HG03378 (cell line): ENCODE measurements at regions not wholly inside any gene's neighbourhood (a gene's known extent, or its start where the extent isn't known, plus 50 kb on each side); places are given as distances from the start of the nearest gene placed in this dataset.
"Not testable (repeated sequence)": the region's sequence is repeated elsewhere in the genome, so short reads cannot be mapped to it uniquely, and the experiment has no call there.

Experiments
- ATAC-seq: cut with Tn5 transposase; IDR thresholded peaks from one replicate; pipeline ENCODE4 v1.9.1; 2021; ENCODE audit warnings: mild to moderate bottlenecking, moderate library complexity; ENCODE audit not compliant: unreplicated experiment

GRCh38 chr14:48738186-48738925 lies 847.8 kb downstream of the RPS29 start:
- ATAC-seq: no peak

GRCh38 chr14:48735607-48736006 lies 850.6 kb downstream of the RPS29 start:
- no peak for ATAC-seq

GRCh38 chr14:48731260-48731659 lies 854.9 kb downstream of the RPS29 start:
- no peak for ATAC-seq

GRCh38 chr14:48726080-48726642 lies 860.0 kb downstream of the RPS29 start:
- ATAC-seq: no peak

GRCh38 chr14:48725051-48725734 lies 861.0 kb downstream of the RPS29 start:
- ATAC-seq: no peak

- ATAC-seq: no peak
Observed at GRCh38 chr14:48723841-48724495, 862.2 kb downstream of the RPS29 start.

GRCh38 chr14:48714366-48714765 lies 871.8 kb downstream of the RPS29 start:
- no peak for ATAC-seq

GRCh38 chr14:48710133-48710532 lies 876.0 kb downstream of the RPS29 start:
- no peak for ATAC-seq

GRCh38 chr14:48709277-48709785 lies 876.8 kb downstream of the RPS29 start:
- ATAC-seq: no peak

GRCh38 chr14:48704639-48705038 lies 881.5 kb downstream of the RPS29 start:
- no peak for ATAC-seq

- ATAC-seq: no peak
Observed at GRCh38 chr14:48703728-48704467, 882.3 kb downstream of the RPS29 start.

- ATAC-seq: not testable (repeated sequence)
Observed at GRCh38 chr14:48697362-48697761, 888.8 kb downstream of the RPS29 start.

GRCh38 chr14:48693793-48694192 lies 892.4 kb downstream of the RPS29 start:
- ATAC-seq: no peak

- ATAC-seq: no peak
Observed at GRCh38 chr14:48690349-48690748, 895.8 kb downstream of the RPS29 start.

GRCh38 chr14:48686650-48687049 lies 899.5 kb downstream of the RPS29 start:
- no peak for ATAC-seq

- ATAC-seq: no peak
Observed at GRCh38 chr14:48672506-48672905, 913.7 kb downstream of the RPS29 start.

- no peak for ATAC-seq
Observed at GRCh38 chr14:48670939-48671338, 915.2 kb downstream of the RPS29 start.

- ATAC-seq: no peak
Observed at GRCh38 chr14:48665077-48665784, 920.9 kb downstream of the RPS29 start.

GRCh38 chr14:48643241-48643640 lies 942.9 kb downstream of the RPS29 start:
- ATAC-seq: no peak

- peak; percentile 49 for ATAC-seq
Observed at GRCh38 chr14:48628870-48629269, 953.5 kb upstream of the MDGA2 start.
